ENCODE measurements at regions not wholly inside any gene's neighbourhood (a gene's known extent, or its start where the extent isn't known, plus 50 kb on each side); places are given as distances from the start of the nearest gene placed in this dataset.

DNA sequence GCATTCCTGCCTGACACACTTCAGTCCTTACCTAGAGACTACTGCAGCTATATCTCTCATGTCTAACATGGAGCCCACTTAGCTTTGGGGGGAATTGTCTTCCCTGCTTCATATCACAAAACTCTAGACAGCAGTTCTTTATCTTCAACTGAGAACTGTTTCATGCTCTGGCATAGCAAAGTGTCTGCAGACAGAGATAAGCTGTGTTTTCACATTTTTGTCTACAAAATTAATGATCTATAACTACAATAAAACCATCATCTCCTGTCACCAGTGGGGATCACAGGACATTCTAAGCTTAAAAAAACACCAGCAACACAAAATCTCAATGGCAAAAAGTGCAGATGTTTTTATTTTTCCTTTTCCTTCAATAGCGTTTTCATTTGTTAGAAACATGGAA, 137.1 kb upstream of the VRK1 start:
- Mint-ChIP-seq H3K27me3 (ENCODE audit: insufficient read depth, low read depth, poor library complexity) (peaks cover 2% of the 10 kb centered on the region), H3K27ac (no peak overlapping the region), H3K36me3 (ENCODE audit: low read depth) (no peaks in the 10 kb centered on the region), H3K4me1 (peaks cover 3% of the 10 kb centered on the region; the same call in 2 of the 3 replicates), H3K4me3 (no peak overlapping the region), H3K9me3 (peaks cover 4% of the 10 kb centered on the region; the same call in 2 of the 3 replicates)
- Histone ChIP-seq H3K9me2 (ENCODE audit: insufficient read depth) (no peaks in the 10 kb centered on the region; the same call in 1 of the 2 replicates), H2AFZ (no peak overlapping the region), H4K20me1 (replicated peaks; ENCODE audit: insufficient read depth) (no peaks in the 10 kb centered on the region), H3K79me2 (replicated peaks; ENCODE audit: insufficient read depth) (no peaks in the 10 kb centered on the region), H3K27me3 (ENCODE audit: insufficient read depth) (no peaks in the 10 kb centered on the region), H3K36me3 (ENCODE audit: insufficient read depth) (no peaks in the 10 kb centered on the region), H3K27ac (ENCODE audit: low read depth) (no peak overlapping the region), H3K4me1 (ENCODE audit: insufficient read depth) (no peaks in the 10 kb centered on the region), H3K4me2 (no peak overlapping the region), H3K4me3 (no peak overlapping the region), H3F3A (replicated peaks; ENCODE audit: low read depth) (no peaks in the 10 kb centered on the region)
- ATAC-seq (no peak), DNase-seq (ENCODE audit: low spot score) (no peak)
- TF ChIP-seq ZNF114 (CRISPR knock-in tag; IDR thresholded peaks at IDR 0.05) (no peak), STAT1 (IDR thresholded peaks at IDR 0.05; ENCODE audit: unreplicated experiment) (no peak), JUNB (IDR thresholded peaks at IDR 0.05; ENCODE audit: unreplicated experiment) (no peak), POLR2AphosphoS5 (IDR thresholded peaks at IDR 0.05; ENCODE audit: low read depth) (no peak), NANOG (IDR thresholded peaks at IDR 0.05; ENCODE audit: borderline replicate concordance) (no peak), CTCF (conservative IDR thresholded peaks at IDR 0.05; ENCODE audit: low read depth in 2 of 2) (no peak), EZH2phosphoT487 (IDR thresholded peaks at IDR 0.05; ENCODE audit: unreplicated experiment) (no peak), ZNF331 (CRISPR knock-in tag; IDR thresholded peaks at IDR 0.05; ENCODE audit: low read depth) (no peak), EZH2 (IDR thresholded peaks at IDR 0.05; ENCODE audit: low read depth, unreplicated experiment) (no peak), CREB1 (CRISPR knock-in tag; IDR thresholded peaks at IDR 0.05; ENCODE audit: low read depth) (no peak)
- TF ChIP-seq, protein P1, sequence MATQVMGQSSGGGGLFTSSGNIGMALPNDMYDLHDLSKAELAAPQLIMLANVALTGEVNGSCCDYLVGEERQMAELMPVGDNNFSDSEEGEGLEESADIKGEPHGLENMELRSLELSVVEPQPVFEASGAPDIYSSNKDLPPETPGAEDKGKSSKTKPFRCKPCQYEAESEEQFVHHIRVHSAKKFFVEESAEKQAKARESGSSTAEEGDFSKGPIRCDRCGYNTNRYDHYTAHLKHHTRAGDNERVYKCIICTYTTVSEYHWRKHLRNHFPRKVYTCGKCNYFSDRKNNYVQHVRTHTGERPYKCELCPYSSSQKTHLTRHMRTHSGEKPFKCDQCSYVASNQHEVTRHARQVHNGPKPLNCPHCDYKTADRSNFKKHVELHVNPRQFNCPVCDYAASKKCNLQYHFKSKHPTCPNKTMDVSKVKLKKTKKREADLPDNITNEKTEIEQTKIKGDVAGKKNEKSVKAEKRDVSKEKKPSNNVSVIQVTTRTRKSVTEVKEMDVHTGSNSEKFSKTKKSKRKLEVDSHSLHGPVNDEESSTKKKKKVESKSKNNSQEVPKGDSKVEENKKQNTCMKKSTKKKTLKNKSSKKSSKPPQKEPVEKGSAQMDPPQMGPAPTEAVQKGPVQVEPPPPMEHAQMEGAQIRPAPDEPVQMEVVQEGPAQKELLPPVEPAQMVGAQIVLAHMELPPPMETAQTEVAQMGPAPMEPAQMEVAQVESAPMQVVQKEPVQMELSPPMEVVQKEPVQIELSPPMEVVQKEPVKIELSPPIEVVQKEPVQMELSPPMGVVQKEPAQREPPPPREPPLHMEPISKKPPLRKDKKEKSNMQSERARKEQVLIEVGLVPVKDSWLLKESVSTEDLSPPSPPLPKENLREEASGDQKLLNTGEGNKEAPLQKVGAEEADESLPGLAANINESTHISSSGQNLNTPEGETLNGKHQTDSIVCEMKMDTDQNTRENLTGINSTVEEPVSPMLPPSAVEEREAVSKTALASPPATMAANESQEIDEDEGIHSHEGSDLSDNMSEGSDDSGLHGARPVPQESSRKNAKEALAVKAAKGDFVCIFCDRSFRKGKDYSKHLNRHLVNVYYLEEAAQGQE (IDR thresholded peaks at IDR 0.05; ENCODE audit: unreplicated experiment), result no peak
- TF ChIP-seq, protein P2, sequence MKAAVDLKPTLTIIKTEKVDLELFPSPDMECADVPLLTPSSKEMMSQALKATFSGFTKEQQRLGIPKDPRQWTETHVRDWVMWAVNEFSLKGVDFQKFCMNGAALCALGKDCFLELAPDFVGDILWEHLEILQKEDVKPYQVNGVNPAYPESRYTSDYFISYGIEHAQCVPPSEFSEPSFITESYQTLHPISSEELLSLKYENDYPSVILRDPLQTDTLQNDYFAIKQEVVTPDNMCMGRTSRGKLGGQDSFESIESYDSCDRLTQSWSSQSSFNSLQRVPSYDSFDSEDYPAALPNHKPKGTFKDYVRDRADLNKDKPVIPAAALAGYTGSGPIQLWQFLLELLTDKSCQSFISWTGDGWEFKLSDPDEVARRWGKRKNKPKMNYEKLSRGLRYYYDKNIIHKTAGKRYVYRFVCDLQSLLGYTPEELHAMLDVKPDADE (IDR thresholded peaks at IDR 0.05), result no peak
- TF ChIP-seq, protein P3, sequence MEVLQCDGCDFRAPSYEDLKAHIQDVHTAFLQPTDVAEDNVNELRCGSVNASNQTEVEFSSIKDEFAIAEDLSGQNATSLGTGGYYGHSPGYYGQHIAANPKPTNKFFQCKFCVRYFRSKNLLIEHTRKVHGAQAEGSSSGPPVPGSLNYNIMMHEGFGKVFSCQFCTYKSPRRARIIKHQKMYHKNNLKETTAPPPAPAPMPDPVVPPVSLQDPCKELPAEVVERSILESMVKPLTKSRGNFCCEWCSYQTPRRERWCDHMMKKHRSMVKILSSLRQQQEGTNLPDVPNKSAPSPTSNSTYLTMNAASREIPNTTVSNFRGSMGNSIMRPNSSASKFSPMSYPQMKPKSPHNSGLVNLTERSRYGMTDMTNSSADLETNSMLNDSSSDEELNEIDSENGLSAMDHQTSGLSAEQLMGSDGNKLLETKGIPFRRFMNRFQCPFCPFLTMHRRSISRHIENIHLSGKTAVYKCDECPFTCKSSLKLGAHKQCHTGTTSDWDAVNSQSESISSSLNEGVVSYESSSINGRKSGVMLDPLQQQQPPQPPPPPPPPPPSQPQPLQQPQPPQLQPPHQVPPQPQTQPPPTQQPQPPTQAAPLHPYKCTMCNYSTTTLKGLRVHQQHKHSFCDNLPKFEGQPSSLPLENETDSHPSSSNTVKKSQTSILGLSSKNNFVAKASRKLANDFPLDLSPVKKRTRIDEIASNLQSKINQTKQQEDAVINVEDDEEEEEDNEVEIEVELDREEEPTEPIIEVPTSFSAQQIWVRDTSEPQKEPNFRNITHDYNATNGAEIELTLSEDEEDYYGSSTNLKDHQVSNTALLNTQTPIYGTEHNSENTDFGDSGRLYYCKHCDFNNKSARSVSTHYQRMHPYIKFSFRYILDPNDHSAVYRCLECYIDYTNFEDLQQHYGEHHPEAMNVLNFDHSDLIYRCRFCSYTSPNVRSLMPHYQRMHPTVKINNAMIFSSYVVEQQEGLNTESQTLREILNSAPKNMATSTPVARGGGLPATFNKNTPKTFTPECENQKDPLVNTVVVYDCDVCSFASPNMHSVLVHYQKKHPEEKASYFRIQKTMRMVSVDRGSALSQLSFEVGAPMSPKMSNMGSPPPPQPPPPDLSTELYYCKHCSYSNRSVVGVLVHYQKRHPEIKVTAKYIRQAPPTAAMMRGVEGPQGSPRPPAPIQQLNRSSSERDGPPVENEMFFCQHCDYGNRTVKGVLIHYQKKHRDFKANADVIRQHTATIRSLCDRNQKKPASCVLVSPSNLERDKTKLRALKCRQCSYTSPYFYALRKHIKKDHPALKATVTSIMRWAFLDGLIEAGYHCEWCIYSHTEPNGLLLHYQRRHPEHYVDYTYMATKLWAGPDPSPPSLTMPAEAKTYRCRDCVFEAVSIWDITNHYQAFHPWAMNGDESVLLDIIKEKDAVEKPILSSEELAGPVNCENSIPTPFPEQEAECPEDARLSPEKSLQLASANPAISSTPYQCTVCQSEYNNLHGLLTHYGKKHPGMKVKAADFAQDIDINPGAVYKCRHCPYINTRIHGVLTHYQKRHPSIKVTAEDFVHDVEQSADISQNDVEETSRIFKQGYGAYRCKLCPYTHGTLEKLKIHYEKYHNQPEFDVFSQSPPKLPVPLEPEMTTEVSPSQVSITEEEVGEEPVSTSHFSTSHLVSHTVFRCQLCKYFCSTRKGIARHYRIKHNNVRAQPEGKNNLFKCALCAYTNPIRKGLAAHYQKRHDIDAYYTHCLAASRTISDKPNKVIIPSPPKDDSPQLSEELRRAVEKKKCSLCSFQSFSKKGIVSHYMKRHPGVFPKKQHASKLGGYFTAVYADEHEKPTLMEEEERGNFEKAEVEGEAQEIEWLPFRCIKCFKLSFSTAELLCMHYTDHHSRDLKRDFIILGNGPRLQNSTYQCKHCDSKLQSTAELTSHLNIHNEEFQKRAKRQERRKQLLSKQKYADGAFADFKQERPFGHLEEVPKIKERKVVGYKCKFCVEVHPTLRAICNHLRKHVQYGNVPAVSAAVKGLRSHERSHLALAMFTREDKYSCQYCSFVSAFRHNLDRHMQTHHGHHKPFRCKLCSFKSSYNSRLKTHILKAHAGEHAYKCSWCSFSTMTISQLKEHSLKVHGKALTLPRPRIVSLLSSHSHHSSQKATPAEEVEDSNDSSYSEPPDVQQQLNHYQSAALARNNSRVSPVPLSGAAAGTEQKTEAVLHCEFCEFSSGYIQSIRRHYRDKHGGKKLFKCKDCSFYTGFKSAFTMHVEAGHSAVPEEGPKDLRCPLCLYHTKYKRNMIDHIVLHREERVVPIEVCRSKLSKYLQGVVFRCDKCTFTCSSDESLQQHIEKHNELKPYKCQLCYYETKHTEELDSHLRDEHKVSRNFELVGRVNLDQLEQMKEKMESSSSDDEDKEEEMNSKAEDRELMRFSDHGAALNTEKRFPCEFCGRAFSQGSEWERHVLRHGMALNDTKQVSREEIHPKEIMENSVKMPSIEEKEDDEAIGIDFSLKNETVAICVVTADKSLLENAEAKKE (CRISPR knock-in tag; IDR thresholded peaks at IDR 0.05), result no peak

All from GM23338 (cell line).